Heart left ventricle (tissue), 16 donors: ENCODE measurements at regions not wholly inside any gene's neighbourhood (a gene's known extent, or its start where the extent isn't known, plus 50 kb on each side); places are given as distances from the start of the nearest gene placed in this dataset.
A peak's percentile ranks its signal among the peaks of the same experiment; 100 is the strongest.

Experiments
- ATAC-seq, 4 donors: fragments of 200-7000 bp; cut with Tn5 transposase; one replicate each; pipeline ENCODE4 v1.9.1; 2020 to 2022; ENCODE audit warnings: moderate library complexity in 4 of 4, mild to moderate bottlenecking in 3 of 4, moderate number of reproducible peaks in 1 of 4
- DNase-seq, 5 donors: peaks; one replicate each; pipeline ENCODE4 v3.0.0-alpha.2; 2020
- H3K27ac ChIP-seq, 12 donors: fragments of 200-600 bp; sonication (generic) in 4 of 12; one replicate each; pipeline versions ENCODE4 v1.5.0 to v1.8.0; 2016 to 2022; ENCODE audit warnings: mild to moderate bottlenecking in 2 of 12
- H3K27me3 ChIP-seq, 9 donors: fragments of 200-600 bp; sonication (generic) in 2 of 9; one replicate each; pipeline versions ENCODE4 v1.5.1 to v1.8.0; 2016 to 2022; ENCODE audit warnings: mild to moderate bottlenecking in 3 of 9
- H3K36me3 ChIP-seq, 9 donors: fragments of 200-600 bp; sonication (generic) in 2 of 9; one replicate each; pipeline versions ENCODE4 v1.5.0 to v1.8.0; 2018 to 2022; ENCODE audit warnings: mild to moderate bottlenecking in 2 of 9
- H3K4me1 ChIP-seq, 12 donors: fragments of 200-600 bp; sonication (generic) in 4 of 12; one replicate each; pipeline versions ENCODE4 v1.5.0 to v1.8.0; 2016 to 2022; ENCODE audit warnings: mild to moderate bottlenecking in 3 of 12
- H3K4me3 ChIP-seq, 12 donors: fragments of 200-600 bp; sonication (generic) in 4 of 12; one replicate each; pipeline versions ENCODE4 v1.5.0 to v1.8.0; 2017 to 2022; ENCODE audit warnings: mild to moderate bottlenecking in 9 of 12, moderate library complexity in 4 of 12
- H3K9me3 ChIP-seq, 12 donors: fragments of 200-600 bp; sonication (generic) in 4 of 12; one replicate each; pipeline versions ENCODE4 v1.5.0 to v1.8.0; 2016 to 2022; ENCODE audit warnings: mild to moderate bottlenecking in 1 of 12
- POLR2A ChIP-seq, 2 donors: fragments of 450-650 bp; IDR thresholded peaks; one replicate each; pipeline ENCODE4 v1.6.1; 2017; ENCODE audit warnings: antibody characterized with exemption in 2 of 2, mild to moderate bottlenecking in 2 of 2, moderate library complexity in 2 of 2
- WGBS, 4 donors: extraction: QIAGEN DNeasy Blood & Tissue Kit in 2 of 4; methylation state at CpG; one replicate each; pipeline versions ENCODE4 v1.1.5 to v1.1.7; 2013 to 2018; 5-methylcytosine and 5-hydroxymethylcytosine counted together
- intact Hi-C, 10 donors: fragments of 100-400 bp; cut with DNase I; formaldehyde crosslinking; loops; one replicate each; pipeline versions ENCODE4 v1.11.1 to v1.14.2; 2022
- TF ChIP-seq, protein P1 (sequence below), 12 donors: fragments of 200-600 bp; sonication (generic) in 4 of 12; IDR thresholded peaks; one replicate each; pipeline versions ENCODE4 v1.5.0 to v1.8.0; 2018 to 2022; ENCODE audit warnings: antibody characterized with exemption in 12 of 12, mild to moderate bottlenecking in 5 of 12
- donor health status: ischemic (EF 13 %, LVEDD 7.1; RV severe dilation, severe dysfunction).
- donor health status: healthy with polysubstance abuse.
- donor health status: DM: no; HTN: yes; CAD: no.
- donor health status: DM: no; HTN: no; CAD: no.
- donor health status: ischemic (EF 25% LVEDD 6.9; RV normal size, moderate dysfunction).
- donor health status: ischemic (EF 25% LVEDD 5.7; RV mildly dilated, moderate dysfunction).
- donor health status: healthy.
- donor health status: DM: yes; HTN: yes; CAD: no.
- donor health status: ischemic (EF 35%, LVEDD 5.7; RV mildly dilated, moderate dysfunction).
- donor health status: nonischemic (EF 11% LVEDD 7.7; RV severe dilation, severe dysfunction).
- donor health status: DM: yes; HTN: yes; CAD: no.
- donor health status: PGD.
- donor health status: ischemic (EF 29% LVEDD 5.4; RV normal size, mild dysfunction).
- donor health status: nonischemic (EF 23%, LVEDD 6.1; RV moderate dilation, normal function).

DNA sequence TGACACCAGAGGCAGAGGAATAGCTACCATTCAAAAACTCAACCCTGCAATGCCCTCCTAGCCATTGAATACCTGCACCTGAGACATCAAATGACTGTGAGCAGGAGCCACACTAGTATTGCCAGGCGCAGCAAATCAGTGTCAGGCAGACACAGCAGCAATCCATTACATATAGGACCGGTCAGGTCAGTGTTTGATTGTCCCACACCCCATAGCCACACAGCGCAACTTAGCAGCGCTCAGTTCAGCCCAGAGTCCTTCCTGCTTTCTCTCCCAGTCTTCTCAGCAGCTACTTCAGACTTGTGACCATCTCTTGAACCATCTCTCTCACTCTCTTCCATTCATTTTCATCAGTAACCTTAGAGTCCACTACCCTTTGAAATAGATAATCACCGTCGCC is 181.6 kb upstream of the GPR12 start:
- Histone ChIP-seq H3K27me3 (no peaks in the 10 kb centered on the region), H3K9me3 (no peaks in the 10 kb centered on the region)
- TF ChIP-seq POLR2A (IDR thresholded peaks at IDR 0.05) = no peak
- TF ChIP-seq, protein P1, sequence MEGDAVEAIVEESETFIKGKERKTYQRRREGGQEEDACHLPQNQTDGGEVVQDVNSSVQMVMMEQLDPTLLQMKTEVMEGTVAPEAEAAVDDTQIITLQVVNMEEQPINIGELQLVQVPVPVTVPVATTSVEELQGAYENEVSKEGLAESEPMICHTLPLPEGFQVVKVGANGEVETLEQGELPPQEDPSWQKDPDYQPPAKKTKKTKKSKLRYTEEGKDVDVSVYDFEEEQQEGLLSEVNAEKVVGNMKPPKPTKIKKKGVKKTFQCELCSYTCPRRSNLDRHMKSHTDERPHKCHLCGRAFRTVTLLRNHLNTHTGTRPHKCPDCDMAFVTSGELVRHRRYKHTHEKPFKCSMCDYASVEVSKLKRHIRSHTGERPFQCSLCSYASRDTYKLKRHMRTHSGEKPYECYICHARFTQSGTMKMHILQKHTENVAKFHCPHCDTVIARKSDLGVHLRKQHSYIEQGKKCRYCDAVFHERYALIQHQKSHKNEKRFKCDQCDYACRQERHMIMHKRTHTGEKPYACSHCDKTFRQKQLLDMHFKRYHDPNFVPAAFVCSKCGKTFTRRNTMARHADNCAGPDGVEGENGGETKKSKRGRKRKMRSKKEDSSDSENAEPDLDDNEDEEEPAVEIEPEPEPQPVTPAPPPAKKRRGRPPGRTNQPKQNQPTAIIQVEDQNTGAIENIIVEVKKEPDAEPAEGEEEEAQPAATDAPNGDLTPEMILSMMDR (IDR thresholded peaks at IDR 0.05) = no peak

DNA sequence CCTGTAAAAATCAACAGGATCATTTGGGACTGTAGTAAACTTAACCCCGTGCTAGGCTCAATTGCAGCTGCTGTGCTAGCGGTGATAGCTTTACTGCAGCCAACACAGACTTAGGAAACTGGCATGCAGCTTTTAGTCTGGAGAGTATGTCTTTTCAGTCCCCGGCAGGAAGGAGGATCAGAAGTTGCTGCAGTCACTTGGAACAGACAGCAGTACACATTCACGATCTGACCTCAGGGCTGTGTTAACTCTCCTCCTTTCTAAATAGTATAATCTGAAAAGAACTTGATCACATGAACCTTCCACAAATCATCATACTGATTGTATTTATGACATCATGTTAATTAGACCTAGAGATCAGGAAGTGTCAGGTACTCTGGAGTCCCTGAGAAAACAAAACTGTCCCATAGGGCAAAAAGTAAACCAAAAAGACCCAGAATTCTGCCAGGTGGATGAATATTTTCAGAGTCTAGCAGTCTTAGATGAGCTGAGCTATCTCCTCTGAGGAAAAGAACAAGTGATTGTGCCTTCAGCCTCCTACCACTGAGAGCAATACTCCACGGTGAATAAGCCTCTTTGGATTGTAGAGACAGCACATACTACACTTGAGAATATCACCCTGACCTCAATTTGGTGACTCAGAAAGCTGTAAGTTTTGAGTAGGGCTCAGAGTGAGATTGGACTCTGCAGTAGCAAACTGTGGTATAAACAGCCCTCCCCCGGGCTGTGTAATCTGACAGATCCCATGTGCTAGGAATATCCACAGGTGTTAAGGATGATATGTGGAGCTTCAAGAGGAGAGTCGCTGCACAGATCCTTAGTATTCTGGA is 181.0 kb upstream of the GPR12 start:
- no peaks in the 10 kb centered on the region for H3K9me3 ChIP-seq
- H3K4me1 ChIP-seq = peaks cover 0 to 18% (median 3%) of the 10 kb centered on the region in 12 donors
- ATAC-seq (peak in 3 of 4 donors; percentile 15 to 72 (median 51)), DNase-seq (no peak)
- H3K36me3 ChIP-seq = no peaks in the 10 kb centered on the region
- H3K4me3 ChIP-seq = no peak overlapping the region
- H3K27ac ChIP-seq = peak overlapping the region in 1 of 12 donors; percentile 18
- TF ChIP-seq POLR2A (IDR thresholded peaks at IDR 0.05) = no peak
- TF ChIP-seq, protein P1 (IDR thresholded peaks at IDR 0.05) = no peak
- intact Hi-C loops = loop anchor here in 1 of 10 donors (10.0 kb wide), 1 partner anchor 413 kb away; no protein-coding TSS in a partner anchor
- WGBS, 4 donors = 33 to 50% (median 38%) methylated on average over 7 of the region's 7 CpGs
- no peaks in the 10 kb centered on the region for H3K27me3 ChIP-seq

More for the DNA sequence above, 181.6 kb upstream of the GPR12 start:
- Histone ChIP-seq H3K36me3 (no peaks in the 10 kb centered on the region), H3K4me3 (no peak overlapping the region), H3K27ac (no peak overlapping the region), H3K4me1 (peaks cover 0 to 18% (median 3%) of the 10 kb centered on the region in 12 donors)
- intact Hi-C loops = loop anchor here in 1 of 10 donors (10.0 kb wide), 1 partner anchor 413 kb away; no protein-coding TSS in a partner anchor
- DNase-seq (no peak), ATAC-seq (peak in 1 of 4 donors; percentile 4)
- WGBS, 4 donors = 76 to 94% (median 92%) methylated on average over 6 of the region's 6 CpGs

DNA sequence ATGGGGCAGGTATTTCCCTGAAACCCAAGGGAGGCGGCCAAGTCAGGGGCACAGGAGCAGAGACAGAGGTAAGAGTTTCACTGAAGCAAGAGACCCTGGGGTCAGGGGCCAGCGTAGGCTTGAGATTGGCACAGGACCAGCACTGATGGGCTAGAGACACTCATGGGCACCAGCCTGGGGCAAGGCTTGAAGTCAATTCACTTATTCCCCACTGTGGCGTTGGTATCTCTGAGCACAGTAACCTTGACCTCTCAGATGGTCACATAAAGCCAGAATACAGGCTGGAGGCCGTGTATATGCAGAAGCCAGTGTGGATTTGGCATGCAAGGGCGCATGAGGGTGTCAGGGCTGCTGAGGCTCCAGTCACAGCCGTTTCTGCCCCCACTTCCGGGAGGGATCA is 173.5 kb upstream of the GPR12 start:
- H3K27me3 ChIP-seq = peaks cover 0 to 8% (median 0%) of the 10 kb centered on the region in 9 donors
- ATAC-seq (no peak), DNase-seq (no peak)
- TF ChIP-seq, protein P1 (IDR thresholded peaks at IDR 0.05) = no peak
- no peak for TF ChIP-seq POLR2A (IDR thresholded peaks at IDR 0.05)
- no peaks in the 10 kb centered on the region for H3K36me3 ChIP-seq
- H3K4me3 ChIP-seq = no peak overlapping the region
- intact Hi-C loops = loop anchor here in 3 of 10 donors (5.0 to 10.0 kb wide), 3 partner anchors 62 to 749 kb away; no protein-coding TSS in a partner anchor
- 79 to 86% (median 83%) methylated on average over 7 of the region's 7 CpGs for WGBS, 4 donors
- no peak overlapping the region for H3K27ac ChIP-seq
- no peaks in the 10 kb centered on the region for H3K9me3 ChIP-seq
- H3K4me1 ChIP-seq = peaks cover 0 to 5% (median 0%) of the 10 kb centered on the region in 12 donors

DNA sequence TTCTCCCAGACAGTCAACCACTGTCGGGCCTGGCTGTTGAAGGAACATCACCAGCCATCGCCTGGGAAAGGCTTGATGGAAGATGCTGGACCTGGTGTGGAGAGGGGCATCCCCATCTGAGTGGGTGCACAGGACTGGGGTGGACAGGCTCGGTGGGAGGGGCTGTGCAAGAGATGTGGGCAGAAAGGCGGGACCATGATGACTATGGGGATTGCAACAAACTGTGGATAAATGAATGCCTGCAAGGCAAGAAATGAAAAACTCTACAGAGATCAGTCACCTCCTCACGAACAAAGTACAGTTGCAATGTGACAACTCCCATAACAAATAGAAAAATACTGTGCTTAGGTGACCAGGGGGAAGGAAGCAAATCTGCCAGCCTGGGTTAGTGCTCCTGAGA is 171.9 kb upstream of the GPR12 start:
- no peak for ATAC-seq
- H3K27ac ChIP-seq = no peak overlapping the region
- H3K4me3 ChIP-seq = no peak overlapping the region
- no peak for DNase-seq
- TF ChIP-seq, protein P1 (IDR thresholded peaks at IDR 0.05) = no peak
- TF ChIP-seq POLR2A (IDR thresholded peaks at IDR 0.05) = no peak
- no peaks in the 10 kb centered on the region for H3K9me3 ChIP-seq
- WGBS, 4 donors = 70 to 80% (median 75%) methylated on average over 5 of the region's 5 CpGs
- peaks cover 0 to 5% (median 0%) of the 10 kb centered on the region in 12 donors for H3K4me1 ChIP-seq
- H3K27me3 ChIP-seq = peaks cover 0 to 8% (median 0%) of the 10 kb centered on the region in 9 donors
- no peaks in the 10 kb centered on the region for H3K36me3 ChIP-seq
- intact Hi-C loops = loop anchor here in 3 of 10 donors (5.0 to 10.0 kb wide), 3 partner anchors 60 to 748 kb away; no protein-coding TSS in a partner anchor
